ENCODE measurements at regions not wholly inside any gene's neighbourhood (a gene's known extent, or its start where the extent isn't known, plus 50 kb on each side); places are given as distances from the start of the nearest gene placed in this dataset.

DNA sequence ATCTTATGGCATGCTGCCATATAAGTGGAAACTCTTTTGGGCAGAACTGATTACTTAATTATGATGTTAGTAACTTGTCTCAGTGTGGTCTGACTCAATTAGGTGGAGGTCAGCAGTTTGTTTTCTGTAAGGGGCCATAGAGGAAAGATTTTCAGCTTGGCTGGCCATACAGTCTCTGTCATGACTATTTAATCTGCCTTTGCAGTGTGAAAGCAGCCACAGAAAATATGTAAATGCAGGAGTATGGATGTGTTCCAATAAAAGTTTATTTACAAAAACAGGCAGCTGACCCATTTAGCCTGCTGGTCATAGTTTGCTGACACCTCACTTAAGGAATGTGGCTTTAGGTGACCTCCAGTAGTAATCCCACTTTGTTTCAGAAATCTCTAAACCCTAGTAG is 700.7 kb downstream of the EPM2A start:
- TF ChIP-seq POLR2AphosphoS5 (IDR thresholded peaks at IDR 0.05; ENCODE audit: borderline replicate concordance, low read depth, low read length): no peak
- TF ChIP-seq EZH2 (IDR thresholded peaks at IDR 0.05): no peak
- TF ChIP-seq FOXP2 (optimal IDR thresholded peaks at IDR 0.05; ENCODE audit: control extremely low read depth, extremely low read length, insufficient read depth): no peak

Data from SK-N-MC (cell line).